Keratinocyte (primary cell): ENCODE measurements at regions not wholly inside any gene's neighbourhood (a gene's known extent, or its start where the extent isn't known, plus 50 kb on each side); places are given as distances from the start of the nearest gene placed in this dataset.
A peak's percentile ranks its signal among the peaks of the same experiment; 100 is the strongest.

Experiments
- DNase-seq: peaks from one replicate; pipeline ENCODE4 v3.0.0-alpha.2; 2011; ENCODE audit warnings: low read depth, missing footprints, low spot score
- FAIRE-seq: peaks from 2 replicates; lab custom pipeline; 2011; peaks lifted over from hg19 to GRCh38; lab: Jason Lieb, UNC
- H2AFZ ChIP-seq: 2 replicates; pipeline ENCODE4 v1.6.0; 2012; ENCODE audit warnings: low read length, control low read depth, inconsistent platforms; ENCODE audit not compliant: control insufficient read depth
- H3K27ac ChIP-seq: 2 replicates; pipeline ENCODE4 v1.5.1; 2011; ENCODE audit warnings: low read length; ENCODE audit not compliant: control insufficient read depth, insufficient read depth
- H3K27me3 ChIP-seq: 3 replicates; pipeline ENCODE4 v1.6.0; 2011; ENCODE audit warnings: low read length; ENCODE audit not compliant: control insufficient read depth, insufficient read depth; ENCODE audit errors: extremely low read depth
- H3K36me3 ChIP-seq, 2 experiments: 2 replicates in 1 of 2; 3 replicates in 1 of 2; pipeline ENCODE4 v1.5.1; 2011; ENCODE audit warnings: low read length in 2 of 2, mild to moderate bottlenecking in 1 of 2; ENCODE audit not compliant: control insufficient read depth in 2 of 2, insufficient read depth in 2 of 2; ENCODE audit errors: extremely low read depth in 1 of 2
- H3K4me1 ChIP-seq: 3 replicates; pipeline ENCODE4 v1.5.1; 2011; ENCODE audit warnings: low read length; ENCODE audit not compliant: control insufficient read depth, insufficient read depth; ENCODE audit errors: extremely low read depth
- H3K4me2 ChIP-seq: 3 replicates; pipeline ENCODE4 v1.6.0; 2011; ENCODE audit warnings: low read depth, low read length; ENCODE audit not compliant: control insufficient read depth, insufficient read depth; ENCODE audit errors: extremely low read depth
- H3K4me3 ChIP-seq, 3 experiments: fragments of 200-600 bp in 1 of 3; sonication (generic) in 1 of 3; 2 replicates in 2 of 3; 3 replicates in 1 of 3; pipeline ENCODE4 v1.5.1; 2011 to 2016; ENCODE audit warnings: low read length in 3 of 3, mild to moderate bottlenecking in 3 of 3, control low read depth in 2 of 3, inconsistent platforms in 1 of 3, low read depth in 1 of 3, mixed read lengths in 1 of 3, mixed run types in 1 of 3, moderate library complexity in 1 of 3; ENCODE audit not compliant: control insufficient read depth in 2 of 3, insufficient read depth in 2 of 3; ENCODE audit errors: extremely low read depth in 1 of 3
- H3K79me2 ChIP-seq: 2 replicates; pipeline ENCODE4 v1.6.0; 2012; ENCODE audit warnings: low read length; ENCODE audit not compliant: control insufficient read depth, insufficient read depth
- H3K9ac ChIP-seq: 3 replicates; pipeline ENCODE4 v1.6.0; 2011; ENCODE audit warnings: low read length; ENCODE audit not compliant: control insufficient read depth, insufficient read depth; ENCODE audit errors: extremely low read depth
- H3K9me1 ChIP-seq: 3 replicates; pipeline ENCODE4 v1.6.0; 2011; ENCODE audit warnings: low read length; ENCODE audit not compliant: control insufficient read depth, insufficient read depth; ENCODE audit errors: extremely low read depth
- H3K9me3 ChIP-seq: 2 replicates; pipeline ENCODE4 v1.5.1; 2012; ENCODE audit warnings: low read depth, low read length; ENCODE audit not compliant: control insufficient read depth
- H4K20me1 ChIP-seq: 3 replicates; pipeline ENCODE4 v1.6.0; 2011; ENCODE audit warnings: low read length; ENCODE audit not compliant: control insufficient read depth, insufficient read depth; ENCODE audit errors: extremely low read depth
- EZH2 ChIP-seq: IDR thresholded peaks from one replicate; pipeline ENCODE4 v1.6.1; 2012; ENCODE audit warnings: inconsistent platforms, mild to moderate bottlenecking, low read length, moderate library complexity
- dilution Hi-C: fragments of 300-500 bp; cut with MboI; formaldehyde crosslinking; loops from one replicate; pipeline ENCODE4 v1.7.0; 2020; ENCODE audit warnings: low sequenced_read_pairs; ENCODE audit not compliant: extremely low pct_ligation_motif_present
- TF ChIP-seq, protein P1 (sequence below), 3 experiments: IDR thresholded peaks in 1 of 3; conservative IDR thresholded peaks in 1 of 3; optimal IDR thresholded peaks in 1 of 3; 2 replicates in 2 of 3; 3 replicates in 1 of 3; pipeline versions ENCODE3 to v1.5.1; 2011; ENCODE audit warnings: low read length in 3 of 3, mild to moderate bottlenecking in 3 of 3, moderate library complexity in 2 of 3, control low read depth in 1 of 3, inconsistent platforms in 1 of 3; ENCODE audit not compliant: insufficient read depth in 2 of 3; ENCODE audit errors: extremely low read depth in 1 of 3

- Histone ChIP-seq H3K4me3 (no peak overlapping the region), H3K27me3 (no peaks in the 10 kb centered on the region), H3K36me3 (no peaks in the 10 kb centered on the region), H3K4me2 (no peak overlapping the region), H4K20me1 (no peaks in the 10 kb centered on the region), H3K9me1 (no peaks in the 10 kb centered on the region), H3K9me3 (no peaks in the 10 kb centered on the region), H3K79me2 (no peaks in the 10 kb centered on the region), H2AFZ (no peak overlapping the region), H3K9ac (no peak overlapping the region), H3K27ac (no peak overlapping the region), H3K4me1 (peaks cover 16% of the 10 kb centered on the region)
- dilution Hi-C loops: no loop called here
- TF ChIP-seq, protein P1, sequence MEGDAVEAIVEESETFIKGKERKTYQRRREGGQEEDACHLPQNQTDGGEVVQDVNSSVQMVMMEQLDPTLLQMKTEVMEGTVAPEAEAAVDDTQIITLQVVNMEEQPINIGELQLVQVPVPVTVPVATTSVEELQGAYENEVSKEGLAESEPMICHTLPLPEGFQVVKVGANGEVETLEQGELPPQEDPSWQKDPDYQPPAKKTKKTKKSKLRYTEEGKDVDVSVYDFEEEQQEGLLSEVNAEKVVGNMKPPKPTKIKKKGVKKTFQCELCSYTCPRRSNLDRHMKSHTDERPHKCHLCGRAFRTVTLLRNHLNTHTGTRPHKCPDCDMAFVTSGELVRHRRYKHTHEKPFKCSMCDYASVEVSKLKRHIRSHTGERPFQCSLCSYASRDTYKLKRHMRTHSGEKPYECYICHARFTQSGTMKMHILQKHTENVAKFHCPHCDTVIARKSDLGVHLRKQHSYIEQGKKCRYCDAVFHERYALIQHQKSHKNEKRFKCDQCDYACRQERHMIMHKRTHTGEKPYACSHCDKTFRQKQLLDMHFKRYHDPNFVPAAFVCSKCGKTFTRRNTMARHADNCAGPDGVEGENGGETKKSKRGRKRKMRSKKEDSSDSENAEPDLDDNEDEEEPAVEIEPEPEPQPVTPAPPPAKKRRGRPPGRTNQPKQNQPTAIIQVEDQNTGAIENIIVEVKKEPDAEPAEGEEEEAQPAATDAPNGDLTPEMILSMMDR (optimal IDR thresholded peaks at IDR 0.05 in 1 of 3, IDR thresholded peaks at IDR 0.05 in 1 of 3, conservative IDR thresholded peaks at IDR 0.05 in 1 of 3; ENCODE audit: extremely low read depth in 1 of 3, insufficient read depth in 2 of 3, low read length in 3 of 3): no peak
- no peak for TF ChIP-seq EZH2
- DNase-seq (no peak), FAIRE-seq (no peak)
Measured at GRCh38 chr3:59288951-59289350, 239.1 kb upstream of the CFAP20DC start.

GRCh38 chr3:59286791-59287531, 237.1 kb upstream of the CFAP20DC start:
- DNase-seq: no peak

More at GRCh38 chr3:59286791-59287531, 237.1 kb upstream of the CFAP20DC start:
- Histone ChIP-seq H2AFZ (no peak overlapping the region), H3K4me1 (peaks cover 16% of the 10 kb centered on the region), H3K4me3 (no peak overlapping the region), H3K27me3 (no peaks in the 10 kb centered on the region), H3K4me2 (no peak overlapping the region), H3K9me1 (no peaks in the 10 kb centered on the region), H3K36me3 (no peaks in the 10 kb centered on the region), H3K9ac (no peak overlapping the region), H3K27ac (no peak overlapping the region), H3K9me3 (no peaks in the 10 kb centered on the region), H3K79me2 (no peaks in the 10 kb centered on the region), H4K20me1 (no peaks in the 10 kb centered on the region)
- FAIRE-seq: peak; percentile 49
- dilution Hi-C loops: no loop called here
- TF ChIP-seq EZH2: no peak
- TF ChIP-seq, protein P1 (optimal IDR thresholded peaks at IDR 0.05 in 1 of 3, IDR thresholded peaks at IDR 0.05 in 1 of 3, conservative IDR thresholded peaks at IDR 0.05 in 1 of 3; ENCODE audit: extremely low read depth in 1 of 3, insufficient read depth in 2 of 3, low read length in 3 of 3): peak in 1 of 3 experiments; percentile 11
